Testis (tissue), 2 donors: ENCODE measurements at regions not wholly inside any gene's neighbourhood (a gene's known extent, or its start where the extent isn't known, plus 50 kb on each side); places are given as distances from the start of the nearest gene placed in this dataset.

ENCODE experiments used
- CTCF ChIP-seq, 3 experiments: fragments of 450-650 bp in 2 of 3; fragments of 200-600 bp in 1 of 3; sonication (generic) in 1 of 3; IDR thresholded peaks; one replicate each; pipeline ENCODE4 v1.5.1; 2016 to 2019; ENCODE audit warnings: antibody characterized with exemption in 3 of 3, mild to moderate bottlenecking in 2 of 3, moderate library complexity in 1 of 3
- POLR2A ChIP-seq: fragments of 450-650 bp; IDR thresholded peaks from one replicate; pipeline ENCODE4 v1.6.1; 2017; ENCODE audit warnings: antibody characterized with exemption, mild to moderate bottlenecking, moderate library complexity

- TF ChIP-seq POLR2A (no peak), CTCF (IDR thresholded peaks at IDR 0.05) (no peak)
Measured at GRCh38 chr4:27678027-27678426, 817.4 kb downstream of the STIM2 start.
